Endothelial cell (in vitro differentiated cells): ENCODE measurements at regions not wholly inside any gene's neighbourhood (a gene's known extent, or its start where the extent isn't known, plus 50 kb on each side); places are given as distances from the start of the nearest gene placed in this dataset.

Source experiments
- DNase-seq: peaks from one replicate; pipeline ENCODE4 v3.0.0; 2021; ENCODE audit warnings: low spot score
- H3K27ac Mint-ChIP-seq: one replicate; pipeline ENCODE4 v1.8.0; 2021; ENCODE audit warnings: mixed read lengths, inconsistent platforms; ENCODE audit not compliant: unreplicated experiment
- H3K27me3 Mint-ChIP-seq: one replicate; pipeline ENCODE4 v1.8.0; 2021; ENCODE audit warnings: mild to moderate bottlenecking, moderate library complexity, mixed read lengths, inconsistent platforms; ENCODE audit not compliant: unreplicated experiment
- H3K36me3 Mint-ChIP-seq: one replicate; pipeline ENCODE4 v1.8.0; 2021; ENCODE audit warnings: mild to moderate bottlenecking, low read depth, mixed read lengths, inconsistent platforms; ENCODE audit not compliant: unreplicated experiment
- H3K4me1 Mint-ChIP-seq: one replicate; pipeline ENCODE4 v1.8.0; 2021; ENCODE audit warnings: mild to moderate bottlenecking, mixed read lengths, inconsistent platforms; ENCODE audit not compliant: unreplicated experiment
- H3K4me3 Mint-ChIP-seq: one replicate; pipeline ENCODE4 v1.8.0; 2021; ENCODE audit warnings: mild to moderate bottlenecking, mixed read lengths, inconsistent platforms; ENCODE audit not compliant: unreplicated experiment
- H3K9me3 Mint-ChIP-seq: one replicate; pipeline ENCODE4 v1.8.0; 2021; ENCODE audit warnings: mixed read lengths, inconsistent platforms; ENCODE audit not compliant: unreplicated experiment
- TF ChIP-seq, protein P1 (sequence below): fragments of 200-600 bp; sonication (generic); IDR thresholded peaks from one replicate; pipeline ENCODE4 v1.5.0; 2021; ENCODE audit warnings: antibody characterized with exemption; ENCODE audit not compliant: unreplicated experiment

DNA sequence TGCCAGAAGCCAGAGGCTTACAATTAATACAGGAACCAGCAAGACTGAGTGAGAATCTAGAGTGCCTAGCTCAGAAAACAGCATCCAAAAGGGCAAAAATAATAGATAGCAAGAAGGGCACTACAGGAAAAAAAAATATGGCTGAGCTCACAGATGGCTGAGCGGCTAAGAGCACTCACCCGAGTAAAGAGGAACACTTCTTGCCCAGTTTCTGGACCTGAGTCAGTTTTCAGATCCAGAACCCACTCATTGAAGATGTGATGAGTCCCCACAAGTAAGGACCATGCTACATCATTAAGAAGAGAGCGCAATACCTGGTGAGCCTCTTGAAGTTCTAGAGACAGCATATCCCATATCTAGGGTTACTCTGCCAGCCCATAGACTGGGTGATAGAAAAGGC lies 65.5 kb upstream of the MAP3K1 start:
- TF ChIP-seq, protein P1, sequence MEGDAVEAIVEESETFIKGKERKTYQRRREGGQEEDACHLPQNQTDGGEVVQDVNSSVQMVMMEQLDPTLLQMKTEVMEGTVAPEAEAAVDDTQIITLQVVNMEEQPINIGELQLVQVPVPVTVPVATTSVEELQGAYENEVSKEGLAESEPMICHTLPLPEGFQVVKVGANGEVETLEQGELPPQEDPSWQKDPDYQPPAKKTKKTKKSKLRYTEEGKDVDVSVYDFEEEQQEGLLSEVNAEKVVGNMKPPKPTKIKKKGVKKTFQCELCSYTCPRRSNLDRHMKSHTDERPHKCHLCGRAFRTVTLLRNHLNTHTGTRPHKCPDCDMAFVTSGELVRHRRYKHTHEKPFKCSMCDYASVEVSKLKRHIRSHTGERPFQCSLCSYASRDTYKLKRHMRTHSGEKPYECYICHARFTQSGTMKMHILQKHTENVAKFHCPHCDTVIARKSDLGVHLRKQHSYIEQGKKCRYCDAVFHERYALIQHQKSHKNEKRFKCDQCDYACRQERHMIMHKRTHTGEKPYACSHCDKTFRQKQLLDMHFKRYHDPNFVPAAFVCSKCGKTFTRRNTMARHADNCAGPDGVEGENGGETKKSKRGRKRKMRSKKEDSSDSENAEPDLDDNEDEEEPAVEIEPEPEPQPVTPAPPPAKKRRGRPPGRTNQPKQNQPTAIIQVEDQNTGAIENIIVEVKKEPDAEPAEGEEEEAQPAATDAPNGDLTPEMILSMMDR, result no peak
- Mint-ChIP-seq H3K4me1 (no peaks in the 10 kb centered on the region), H3K27ac (no peak overlapping the region), H3K4me3 (no peak overlapping the region), H3K36me3 (no peaks in the 10 kb centered on the region), H3K9me3 (no peaks in the 10 kb centered on the region), H3K27me3 (no peaks in the 10 kb centered on the region)
- DNase-seq, result no peak

DNA sequence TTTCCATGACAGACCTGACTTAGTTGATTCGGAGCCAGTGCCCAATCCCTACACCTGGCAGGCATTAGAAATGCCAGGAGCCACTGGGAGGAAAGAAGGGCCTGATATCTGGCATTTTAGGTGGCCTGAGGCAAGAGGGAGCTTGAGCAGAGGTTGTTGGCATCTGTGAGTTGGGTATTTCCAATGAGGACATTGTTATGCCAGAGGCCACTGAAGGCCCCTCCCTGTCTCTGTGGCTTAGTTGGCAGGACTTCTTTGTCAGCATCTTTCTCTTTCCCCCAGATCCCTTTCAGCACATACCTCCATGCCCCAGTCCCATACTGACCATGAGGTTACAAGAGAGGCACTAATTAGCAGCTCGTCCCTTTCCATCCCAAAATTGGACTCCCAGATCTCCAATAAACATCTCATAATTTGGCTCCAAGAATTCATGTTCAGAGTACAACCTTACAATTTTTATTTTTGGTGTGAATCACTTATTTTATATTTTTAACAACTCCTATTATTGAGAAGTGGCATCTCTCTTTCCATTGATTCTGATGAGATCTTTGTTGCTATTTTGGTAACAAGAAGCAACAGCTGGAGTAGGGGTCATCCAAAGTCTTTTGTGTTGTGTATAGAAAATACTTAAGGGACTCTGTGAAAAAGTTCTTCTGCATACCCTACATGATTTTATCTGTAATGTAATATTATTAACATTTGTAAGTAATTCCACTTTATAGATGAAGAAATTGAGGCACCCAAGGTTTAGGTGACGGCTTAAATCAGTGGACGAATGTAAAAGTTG lies 68.6 kb upstream of the MAP3K1 start:
- no peaks in the 10 kb centered on the region for H3K36me3 Mint-ChIP-seq
- no peaks in the 10 kb centered on the region for H3K9me3 Mint-ChIP-seq
- H3K4me3 Mint-ChIP-seq, result no peak overlapping the region
- TF ChIP-seq, protein P1, result no peak
- no peak for DNase-seq
- H3K27ac Mint-ChIP-seq, result no peak overlapping the region
- H3K27me3 Mint-ChIP-seq, result no peaks in the 10 kb centered on the region
- no peaks in the 10 kb centered on the region for H3K4me1 Mint-ChIP-seq

DNA sequence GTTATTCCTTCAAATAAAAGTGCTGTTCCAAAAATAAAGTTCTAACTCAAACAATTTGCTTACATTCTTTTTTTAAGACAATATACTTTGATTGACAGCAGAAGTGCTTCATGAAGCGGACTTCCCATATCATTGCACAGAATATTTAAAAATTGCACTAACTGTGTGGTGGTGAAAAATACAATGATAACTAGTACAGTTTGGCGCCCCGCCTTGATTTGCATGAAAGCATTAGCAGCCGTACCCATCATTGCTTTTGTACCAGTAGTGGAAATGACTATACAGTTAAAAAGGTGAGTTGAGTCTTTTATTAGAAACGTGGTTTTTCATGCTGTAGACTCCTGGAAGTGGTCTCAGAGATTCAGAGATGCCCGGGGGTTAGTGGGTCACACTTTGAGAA lies 69.5 kb upstream of the MAP3K1 start:
- Mint-ChIP-seq H3K9me3 (no peaks in the 10 kb centered on the region), H3K27me3 (no peaks in the 10 kb centered on the region), H3K4me3 (no peak overlapping the region), H3K4me1 (no peaks in the 10 kb centered on the region), H3K36me3 (no peaks in the 10 kb centered on the region), H3K27ac (no peak overlapping the region)
- no peak for DNase-seq
- TF ChIP-seq, protein P1, result no peak

DNA sequence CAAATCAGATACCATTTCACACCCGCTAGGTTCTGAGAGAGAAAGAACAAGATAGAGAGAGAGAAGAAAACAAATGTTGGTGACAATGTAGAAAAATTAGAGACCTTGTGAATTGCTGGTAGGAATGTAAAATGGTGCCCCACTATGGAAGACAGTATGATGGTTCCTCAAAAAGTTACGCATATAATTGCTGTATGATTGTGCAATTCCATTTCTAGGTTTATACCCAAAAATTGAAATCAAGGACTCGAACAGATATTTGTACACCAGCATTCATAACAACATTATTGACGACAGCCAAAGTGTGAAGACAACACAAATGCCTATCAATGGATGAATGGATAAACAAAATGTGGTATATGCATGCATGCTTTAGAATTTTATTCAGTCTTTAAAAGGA lies 74.5 kb upstream of the MAP3K1 start:
- Mint-ChIP-seq H3K4me3 (no peak overlapping the region), H3K27ac (no peak overlapping the region), H3K9me3 (no peaks in the 10 kb centered on the region), H3K27me3 (no peaks in the 10 kb centered on the region), H3K4me1 (peaks cover 15% of the 10 kb centered on the region), H3K36me3 (no peaks in the 10 kb centered on the region)
- DNase-seq, result no peak
- TF ChIP-seq, protein P1, result no peak

DNA sequence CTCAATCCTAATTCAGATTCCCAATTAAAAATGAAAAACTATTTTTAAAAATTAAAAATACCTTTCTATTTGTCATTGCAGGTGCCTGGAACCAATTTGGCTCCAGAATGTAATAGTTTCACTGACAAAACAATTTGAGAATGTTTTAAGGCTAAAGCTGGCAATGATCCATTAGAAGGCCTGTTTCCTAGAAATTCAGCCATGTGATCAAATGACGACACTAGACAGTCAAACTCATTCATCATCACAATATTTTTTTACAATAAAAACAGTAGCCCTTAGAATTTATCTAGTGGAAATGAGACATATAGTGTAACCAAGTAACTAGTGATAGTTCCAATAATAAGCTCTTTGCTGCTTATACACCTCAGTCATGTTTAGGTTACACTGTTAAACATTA lies 75.4 kb upstream of the MAP3K1 start:
- TF ChIP-seq, protein P1, result no peak
- H3K36me3 Mint-ChIP-seq, result no peaks in the 10 kb centered on the region
- H3K27me3 Mint-ChIP-seq, result no peaks in the 10 kb centered on the region
- H3K4me1 Mint-ChIP-seq, result peaks cover 16% of the 10 kb centered on the region
- no peak for DNase-seq
- H3K9me3 Mint-ChIP-seq, result no peaks in the 10 kb centered on the region
- no peak overlapping the region for H3K27ac Mint-ChIP-seq
- H3K4me3 Mint-ChIP-seq, result no peak overlapping the region
